Activated CD8-positive, alpha-beta T cell treated with anti-CD3 and anti-CD28 coated beads, Interleukin-2, amount 10 ng/mL, durations not matched to agents 7 days and 5 days (primary cell): ENCODE measurements at regions not wholly inside any gene's neighbourhood (a gene's known extent, or its start where the extent isn't known, plus 50 kb on each side); places are given as distances from the start of the nearest gene placed in this dataset.

Experiments used
- ATAC-seq: fragments of 150-1000 bp; cut with Tn5 transposase; one replicate; pipeline ENCODE4 v1.10.0; 2021; ENCODE audit warnings: moderate library complexity
- CTCF ChIA-PET: fragments of 350-600 bp; sonication (Branson Sonifier 250); formaldehyde crosslinking; loops from one replicate; lab custom pipeline; 2021; ENCODE audit warnings: antibody characterized with exemption; lab: Charles Lee
- POLR2A ChIA-PET: fragments of 350-600 bp; sonication (Branson Sonifier 250); formaldehyde crosslinking; loops from one replicate; lab custom pipeline; 2021; ENCODE audit warnings: antibody characterized with exemption; lab: Charles Lee
- DNase-seq: peaks from one replicate; pipeline ENCODE4 v3.0.0-alpha.2; 2020
- H3K27ac Mint-ChIP-seq: one replicate; pipeline ENCODE4 v1.8.0; 2021; ENCODE audit warnings: mild to moderate bottlenecking, mixed read lengths
- H3K27me3 Mint-ChIP-seq: one replicate; pipeline ENCODE4 v1.8.0; 2021; ENCODE audit warnings: low read depth, mixed read lengths
- H3K36me3 Mint-ChIP-seq: one replicate; pipeline ENCODE4 v1.8.0; 2021; ENCODE audit warnings: low read depth, mixed read lengths
- H3K4me1 Mint-ChIP-seq: one replicate; pipeline ENCODE4 v1.8.0; 2021; ENCODE audit warnings: low read depth, mixed read lengths
- H3K4me3 Mint-ChIP-seq: one replicate; pipeline ENCODE4 v1.8.0; 2021; ENCODE audit warnings: mild to moderate bottlenecking, mixed read lengths
- H3K9me3 Mint-ChIP-seq: one replicate; pipeline ENCODE4 v1.8.0; 2022; ENCODE audit warnings: mixed read lengths; ENCODE audit not compliant: insufficient read depth

DNA sequence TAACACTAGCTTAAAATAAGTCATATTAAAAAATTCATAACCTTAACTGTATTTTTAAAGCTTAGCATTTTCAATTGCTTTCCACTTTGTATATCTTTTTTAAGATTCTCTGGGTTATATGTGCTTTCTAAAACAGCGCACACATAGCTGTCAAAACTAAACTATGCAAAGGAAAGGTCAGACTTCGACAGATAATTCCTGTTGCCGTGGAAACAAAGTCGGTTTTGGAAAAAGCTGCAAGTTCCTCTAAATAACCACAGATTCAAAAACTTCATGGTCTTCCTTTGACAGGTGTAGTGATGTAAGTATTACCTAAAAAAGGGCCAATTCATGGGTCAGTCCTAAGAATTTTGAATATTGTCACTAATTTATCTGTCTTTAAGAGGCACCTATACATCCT lies 249.6 kb upstream of the TFPI start:
- Mint-ChIP-seq H3K4me3 (no peak overlapping the region), H3K9me3 (peaks cover 9% of the 10 kb centered on the region), H3K4me1 (no peaks in the 10 kb centered on the region), H3K36me3 (no peaks in the 10 kb centered on the region), H3K27ac (no peak overlapping the region), H3K27me3 (no peaks in the 10 kb centered on the region)
- DNase-seq (no peak), ATAC-seq (no peak)
- ChIA-PET CTCF (no interaction called here), POLR2A (no interaction called here)

DNA sequence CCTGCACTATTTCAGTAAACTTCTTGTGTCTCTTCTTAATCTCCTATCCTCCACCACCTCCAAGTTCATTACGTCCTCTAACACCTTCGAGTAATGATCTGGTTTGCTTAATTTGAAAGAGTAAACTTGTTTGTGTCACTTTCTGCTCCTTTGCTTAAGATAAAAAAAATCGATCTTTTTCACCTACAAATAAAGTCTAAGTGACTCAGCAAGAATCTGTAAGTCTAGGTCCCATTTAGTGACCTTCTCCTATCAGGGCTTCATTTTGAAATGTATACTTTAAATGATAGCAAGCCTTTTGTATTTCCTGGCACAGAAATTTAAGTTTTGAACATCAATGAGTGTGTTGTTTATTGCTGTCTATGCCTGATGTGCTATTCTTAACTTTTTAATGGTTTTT lies 260.9 kb upstream of the TFPI start:
- no peaks in the 10 kb centered on the region for H3K4me1 Mint-ChIP-seq
- no peak overlapping the region for H3K4me3 Mint-ChIP-seq
- H3K9me3 Mint-ChIP-seq, result no peaks in the 10 kb centered on the region
- POLR2A ChIA-PET, result no interaction called here
- H3K27ac Mint-ChIP-seq, result no peak overlapping the region
- no peaks in the 10 kb centered on the region for H3K27me3 Mint-ChIP-seq
- no peak for DNase-seq
- CTCF ChIA-PET, result no interaction called here
- ATAC-seq, result no peak
- H3K36me3 Mint-ChIP-seq, result no peaks in the 10 kb centered on the region

DNA sequence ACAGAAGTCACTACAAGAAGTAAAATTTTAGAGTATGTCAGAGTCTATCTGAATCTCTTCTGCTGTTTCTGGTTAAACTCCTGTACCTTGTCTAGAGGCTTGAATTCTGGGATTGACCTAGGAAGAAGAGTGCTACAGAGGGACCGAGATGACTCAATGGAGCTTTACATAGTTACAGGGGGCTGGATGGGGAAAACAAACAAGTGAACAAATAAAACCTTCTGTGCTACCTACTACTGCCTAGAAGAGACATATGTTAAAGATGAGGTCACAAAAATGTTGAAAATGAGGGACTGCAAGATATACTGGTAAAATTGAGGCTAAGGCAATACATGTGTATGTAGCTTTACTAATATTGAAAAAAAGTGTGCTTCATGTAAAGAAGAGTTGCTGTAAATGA lies 265.4 kb upstream of the TFPI start:
- no peaks in the 10 kb centered on the region for H3K27me3 Mint-ChIP-seq
- CTCF ChIA-PET, result no interaction called here
- no peaks in the 10 kb centered on the region for H3K36me3 Mint-ChIP-seq
- ATAC-seq (no peak), DNase-seq (no peak)
- no peaks in the 10 kb centered on the region for H3K9me3 Mint-ChIP-seq
- POLR2A ChIA-PET, result interaction anchor here (0.6 kb wide), 1 partner anchor 1532 kb away, joined by 4 read pairs; no protein-coding TSS in a partner anchor
- H3K4me3 Mint-ChIP-seq, result no peak overlapping the region
- no peaks in the 10 kb centered on the region for H3K4me1 Mint-ChIP-seq
- H3K27ac Mint-ChIP-seq, result no peak overlapping the region

DNA sequence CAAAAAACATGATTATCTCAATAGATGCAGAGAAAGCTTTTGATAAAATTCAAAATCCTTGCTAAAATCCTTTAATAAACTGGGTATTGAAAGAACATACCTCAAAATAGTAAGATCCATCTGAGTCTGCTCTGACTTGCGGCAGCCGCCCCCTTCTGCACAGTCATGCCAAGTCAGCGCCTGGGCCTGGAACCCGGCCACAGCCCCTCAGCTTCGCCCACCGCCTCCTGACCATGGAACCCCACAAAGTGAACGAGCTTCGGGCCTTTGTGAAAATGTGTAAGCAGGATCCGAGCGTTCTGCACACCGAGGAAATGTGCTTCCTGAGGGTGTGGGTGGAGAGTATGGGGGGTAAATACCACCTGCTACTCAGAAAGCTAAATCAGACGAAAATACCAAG lies 270.9 kb upstream of the TFPI start:
- no peak overlapping the region for H3K4me3 Mint-ChIP-seq
- no peaks in the 10 kb centered on the region for H3K9me3 Mint-ChIP-seq
- DNase-seq (no peak), ATAC-seq (no peak)
- H3K27ac Mint-ChIP-seq, result no peak overlapping the region
- ChIA-PET POLR2A (interaction anchor here (0.8 kb wide), 1 partner anchor 36 kb away, joined by 3 read pairs; no protein-coding TSS in a partner anchor), CTCF (no interaction called here)
- no peaks in the 10 kb centered on the region for H3K27me3 Mint-ChIP-seq
- H3K36me3 Mint-ChIP-seq, result no peaks in the 10 kb centered on the region
- no peaks in the 10 kb centered on the region for H3K4me1 Mint-ChIP-seq

DNA sequence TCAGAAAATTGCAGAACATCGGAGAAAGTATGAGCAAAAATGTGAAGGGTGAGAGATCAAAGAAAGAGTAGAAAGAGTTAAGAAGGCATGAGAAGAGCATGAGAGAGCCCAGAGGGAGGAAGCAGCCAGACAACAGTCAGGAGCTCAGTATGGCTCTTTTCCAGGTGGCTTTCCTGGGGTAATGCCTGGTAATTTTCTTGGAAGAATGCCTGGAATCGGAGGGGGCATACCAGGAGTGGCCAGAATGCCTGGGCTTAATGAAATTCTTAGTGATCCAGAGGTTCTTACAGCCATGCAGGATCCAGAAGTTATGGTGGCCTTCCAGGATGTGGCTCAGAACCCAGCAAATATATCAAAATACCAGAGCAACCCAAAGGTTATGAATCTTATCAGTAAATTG lies 271.8 kb upstream of the TFPI start:
- Mint-ChIP-seq H3K4me3 (no peak overlapping the region), H3K27ac (no peak overlapping the region), H3K9me3 (no peaks in the 10 kb centered on the region), H3K27me3 (no peaks in the 10 kb centered on the region), H3K4me1 (no peaks in the 10 kb centered on the region), H3K36me3 (no peaks in the 10 kb centered on the region)
- DNase-seq (no peak), ATAC-seq (no peak)
- ChIA-PET CTCF (no interaction called here), POLR2A (interaction anchor here (0.8 kb wide), 1 partner anchor 37 kb away, joined by 3 read pairs; no protein-coding TSS in a partner anchor)

DNA sequence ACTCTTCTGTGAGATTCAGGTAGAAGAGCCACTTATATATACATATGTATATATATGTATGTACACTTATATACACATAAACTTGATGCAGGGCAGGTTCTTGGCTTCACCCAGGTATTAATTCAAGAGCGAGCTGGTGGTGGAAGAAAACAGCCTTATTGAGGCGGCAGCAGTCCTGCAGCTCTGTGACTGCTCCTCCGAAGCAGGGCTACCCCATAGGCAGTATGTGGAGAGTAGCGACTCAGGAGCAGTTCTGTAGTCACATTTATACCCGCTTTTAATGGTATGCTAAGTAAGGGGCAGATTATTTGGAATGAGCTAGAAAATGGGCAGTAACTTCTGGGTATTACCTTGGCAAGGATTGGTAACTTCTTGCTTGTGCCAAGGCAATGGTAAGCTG lies 280.6 kb upstream of the TFPI start:
- ATAC-seq, result no peak
- Mint-ChIP-seq H3K4me1 (no peaks in the 10 kb centered on the region), H3K9me3 (no peaks in the 10 kb centered on the region), H3K27ac (no peak overlapping the region), H3K36me3 (no peaks in the 10 kb centered on the region), H3K4me3 (no peak overlapping the region), H3K27me3 (no peaks in the 10 kb centered on the region)
- POLR2A ChIA-PET, result no interaction called here
- DNase-seq, result no peak
- CTCF ChIA-PET, result no interaction called here

DNA sequence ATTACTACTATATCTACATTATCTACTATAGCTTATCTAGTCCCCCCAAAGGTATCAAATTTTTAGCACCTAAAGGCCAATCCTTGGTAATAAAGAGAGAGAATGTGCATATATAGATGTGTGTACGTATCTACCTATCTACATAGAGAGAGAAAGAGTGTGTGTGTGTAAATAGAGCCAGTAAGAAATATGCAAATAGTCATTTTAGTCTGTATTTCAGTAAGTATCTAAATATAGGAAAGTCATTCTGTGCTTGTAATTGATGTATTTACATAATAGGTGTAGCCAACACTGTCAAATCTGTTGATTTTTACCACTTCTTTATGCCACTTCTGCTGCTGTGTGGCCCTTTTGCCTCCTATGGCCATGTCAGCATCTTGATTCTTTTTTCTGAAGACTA lies 284.5 kb upstream of the TFPI start:
- Mint-ChIP-seq H3K4me3 (no peak overlapping the region), H3K36me3 (no peaks in the 10 kb centered on the region), H3K4me1 (no peaks in the 10 kb centered on the region), H3K27me3 (no peaks in the 10 kb centered on the region), H3K9me3 (no peaks in the 10 kb centered on the region), H3K27ac (no peak overlapping the region)
- ChIA-PET CTCF (no interaction called here), POLR2A (no interaction called here)
- ATAC-seq (no peak), DNase-seq (no peak)

DNA sequence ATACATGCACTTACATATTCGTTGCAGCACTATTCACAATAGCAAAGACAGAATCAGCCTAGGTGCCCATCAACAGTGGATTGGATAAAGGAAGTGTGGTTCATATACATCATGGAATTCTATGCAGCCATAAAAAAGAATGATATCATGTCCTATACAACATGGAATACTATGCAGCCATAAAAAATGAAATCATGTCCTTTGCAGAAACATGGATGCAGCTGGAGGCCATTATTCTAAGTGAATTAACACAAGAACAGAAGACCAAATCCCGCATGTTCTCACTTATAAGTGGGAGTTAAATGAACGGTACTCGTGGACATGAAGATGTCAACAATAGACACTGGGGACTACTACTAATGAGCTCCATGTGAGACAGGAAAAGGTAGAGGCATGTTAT lies 288.1 kb upstream of the TFPI start:
- no peak overlapping the region for H3K27ac Mint-ChIP-seq
- no peaks in the 10 kb centered on the region for H3K9me3 Mint-ChIP-seq
- H3K36me3 Mint-ChIP-seq, result no peaks in the 10 kb centered on the region
- no peak overlapping the region for H3K4me3 Mint-ChIP-seq
- H3K27me3 Mint-ChIP-seq, result no peaks in the 10 kb centered on the region
- ATAC-seq, result no peak
- ChIA-PET POLR2A (no interaction called here), CTCF (interaction anchor here (1.7 to 3.2 kb wide), 3 partner anchors 261 to 343 kb away, joined by 7 to 25 read pairs (median 8); no protein-coding TSS in a partner anchor)
- no peak for DNase-seq
- H3K4me1 Mint-ChIP-seq, result no peaks in the 10 kb centered on the region

DNA sequence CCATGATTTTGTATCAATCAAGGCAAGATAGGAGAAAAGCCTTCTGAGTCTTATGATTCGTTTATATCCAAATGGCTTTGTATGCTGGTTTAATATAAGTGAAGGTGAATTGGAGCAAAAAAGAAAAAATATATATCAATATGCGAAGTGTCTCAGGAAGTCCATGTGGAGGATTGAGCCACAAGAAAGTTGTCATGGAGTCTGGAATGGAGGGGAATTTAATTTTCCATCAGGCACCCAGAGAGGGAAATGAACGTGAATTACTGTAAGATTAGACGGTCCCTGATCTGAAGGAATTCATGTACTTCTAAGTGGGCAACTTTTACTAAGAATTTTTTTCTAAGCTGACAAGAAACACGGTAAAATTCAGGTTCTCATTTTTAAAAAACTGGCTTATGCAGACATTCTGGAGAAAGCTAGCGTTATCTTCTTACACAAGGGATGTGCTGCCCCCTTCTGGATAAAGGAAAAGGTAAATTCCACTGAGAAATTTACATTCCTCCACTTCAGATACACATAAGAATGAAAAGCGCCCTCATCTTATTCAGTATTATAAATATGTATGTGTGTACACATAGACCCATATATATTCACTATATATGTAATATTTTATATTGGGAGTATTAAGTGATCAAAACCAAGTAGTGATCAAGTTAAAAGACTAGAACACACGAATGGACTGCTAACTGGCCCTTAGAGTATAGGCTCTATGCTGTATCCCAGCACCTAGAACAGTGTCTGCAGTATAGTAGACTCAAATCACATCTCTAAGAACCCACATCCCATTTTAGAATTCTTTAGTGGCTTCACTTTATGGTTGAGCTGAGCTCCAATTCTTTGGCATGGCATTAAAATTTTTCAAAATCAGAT lies 289.0 kb upstream of the TFPI start:
- Mint-ChIP-seq H3K4me3 (no peak overlapping the region), H3K27me3 (no peaks in the 10 kb centered on the region), H3K27ac (no peak overlapping the region), H3K9me3 (no peaks in the 10 kb centered on the region), H3K4me1 (no peaks in the 10 kb centered on the region), H3K36me3 (no peaks in the 10 kb centered on the region)
- ATAC-seq (no peak), DNase-seq (no peak)
- POLR2A ChIA-PET, result no interaction called here
- CTCF ChIA-PET, result interaction anchor here (0.9 to 3.2 kb wide), 5 partner anchors 261 to 344 kb away, joined by 3 to 25 read pairs (median 7); no protein-coding TSS in a partner anchor

DNA sequence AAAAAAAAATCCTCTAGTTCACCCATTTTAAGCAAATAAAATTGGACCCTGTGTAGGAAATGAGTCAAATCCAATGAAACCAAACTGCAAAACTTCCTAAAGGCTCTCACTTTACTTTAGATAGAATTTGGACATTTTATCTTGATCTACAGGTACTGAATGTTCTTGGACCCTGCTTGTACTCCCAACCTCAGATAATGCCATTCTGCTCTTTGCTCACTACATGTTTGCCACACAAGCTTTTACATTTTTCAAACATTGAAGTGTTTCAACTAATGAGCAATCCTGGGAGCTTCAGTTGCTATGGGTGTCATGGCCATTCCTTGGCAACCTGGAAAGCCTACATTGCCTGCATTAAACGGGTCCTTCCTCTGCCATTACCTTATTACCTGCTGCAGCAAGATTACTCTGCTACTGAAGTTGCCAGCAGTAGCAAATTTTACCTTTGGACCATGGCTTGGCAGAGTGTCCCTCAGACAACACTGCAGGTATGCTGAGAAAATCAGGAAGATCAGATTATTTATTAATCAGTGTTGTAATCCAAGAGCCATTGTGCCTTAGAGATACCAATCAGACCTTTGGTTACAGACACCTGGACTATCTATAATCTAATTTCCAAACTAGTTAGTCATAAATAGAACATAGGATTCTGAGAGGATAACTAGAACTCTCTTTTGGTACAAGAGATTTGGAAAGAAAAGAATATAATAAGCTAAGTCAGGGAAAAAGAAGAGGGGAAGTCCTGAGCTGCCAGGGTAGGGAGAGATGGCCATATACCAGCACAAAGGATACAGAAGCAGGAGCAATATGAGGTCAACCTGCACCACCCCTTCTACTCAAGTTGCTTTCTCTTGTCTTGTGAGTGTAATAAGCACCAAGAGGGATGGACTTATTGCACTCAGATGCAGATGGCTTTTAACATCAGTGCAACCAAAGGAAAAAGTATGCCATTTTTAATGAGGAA lies 293.3 kb upstream of the TFPI start:
- Mint-ChIP-seq H3K27me3 (no peaks in the 10 kb centered on the region), H3K4me1 (no peaks in the 10 kb centered on the region), H3K36me3 (no peaks in the 10 kb centered on the region), H3K9me3 (no peaks in the 10 kb centered on the region), H3K27ac (no peak overlapping the region), H3K4me3 (no peak overlapping the region)
- DNase-seq (no peak), ATAC-seq (no peak)
- POLR2A ChIA-PET, result no interaction called here
- CTCF ChIA-PET, result no interaction called here

DNA sequence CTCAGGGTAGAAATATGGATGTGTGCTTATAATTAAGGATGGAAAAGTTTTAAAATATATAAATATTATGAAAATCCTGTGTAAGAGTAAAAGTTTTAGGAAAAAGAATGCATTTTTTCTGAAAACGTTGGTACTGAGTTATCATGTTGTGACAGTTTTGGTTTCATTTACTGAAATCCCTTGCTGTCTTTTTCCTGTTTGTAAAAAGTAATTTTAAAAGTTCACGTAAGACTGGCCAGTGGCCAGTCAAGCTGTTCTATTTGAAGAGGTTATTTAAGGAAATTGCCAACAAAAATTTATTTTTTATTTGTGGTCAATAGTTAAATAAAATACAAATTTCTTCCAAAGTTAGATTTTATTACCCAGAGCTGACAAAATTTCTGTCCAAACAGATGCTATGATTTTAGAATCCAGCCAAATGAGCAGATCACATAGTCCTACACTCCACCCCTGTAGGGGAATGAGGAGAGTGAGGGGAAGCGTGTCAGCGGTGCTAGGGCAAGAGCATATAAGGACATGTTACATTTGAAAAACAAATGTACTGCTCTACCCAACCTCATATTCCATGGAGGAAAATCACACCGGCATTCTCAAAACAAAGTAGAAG lies 297.8 kb upstream of the TFPI start:
- no peak overlapping the region for H3K27ac Mint-ChIP-seq
- H3K27me3 Mint-ChIP-seq, result no peaks in the 10 kb centered on the region
- CTCF ChIA-PET, result interaction anchor here (1.3 kb wide), 1 partner anchor 271 kb away, joined by 4 read pairs; no protein-coding TSS in a partner anchor

More for the DNA sequence above, 297.8 kb upstream of the TFPI start:
- POLR2A ChIA-PET, result interaction anchor here (0.5 kb wide), 1 partner anchor 193 kb away, joined by 4 read pairs; no protein-coding TSS in a partner anchor
- Mint-ChIP-seq H3K36me3 (no peaks in the 10 kb centered on the region), H3K4me3 (no peak overlapping the region), H3K9me3 (no peaks in the 10 kb centered on the region), H3K4me1 (no peaks in the 10 kb centered on the region)
- DNase-seq (no peak), ATAC-seq (no peak)
